Fibroblast of lung (primary cell): ENCODE measurements at regions not wholly inside any gene's neighbourhood (a gene's known extent, or its start where the extent isn't known, plus 50 kb on each side); places are given as distances from the start of the nearest gene placed in this dataset.

ENCODE experiments used
- CTCF ChIP-seq, 2 donors: IDR thresholded peaks in 1 of 2; conservative IDR thresholded peaks in 1 of 2; 1 replicate in 1 of 2; 2 replicates in 1 of 2; pipeline ENCODE4 v1.5.1; 2011 to 2012; ENCODE audit warnings: low read length in 2 of 2, control low read depth in 1 of 2, inconsistent platforms in 1 of 2, low read depth in 1 of 2, mild to moderate bottlenecking in 1 of 2
- EZH2 ChIP-seq: IDR thresholded peaks from 2 replicates; pipeline ENCODE4 v1.5.1; 2012; ENCODE audit warnings: low read length, control low read depth, mild to moderate bottlenecking; ENCODE audit errors: missing control alignments

GRCh38 chr1:213371525-213371846 is 320.4 kb downstream of the RPS6KC1 start:
- no peak for TF ChIP-seq CTCF (conservative IDR thresholded peaks at IDR 0.05 in 1 of 2, IDR thresholded peaks at IDR 0.05 in 1 of 2; ENCODE audit: low read depth in 1 of 2, low read length in 2 of 2)
- no peak for TF ChIP-seq EZH2
